HepG2 (cell line): ENCODE measurements at regions not wholly inside any gene's neighbourhood (a gene's known extent, or its start where the extent isn't known, plus 50 kb on each side); places are given as distances from the start of the nearest gene placed in this dataset.

Experiments
- CC2D1A ChIP-seq: sonication (generic); formaldehyde crosslinking; IDR thresholded peaks from 2 replicates; pipeline ENCODE4 v1.8.1; 2023; ENCODE audit warnings: mild to moderate bottlenecking, missing genetic modification reagents
- CREM ChIP-seq, 2 experiments: sonication (generic) in 1 of 2; formaldehyde crosslinking in 1 of 2; IDR thresholded peaks; 2 replicates each; pipeline versions ENCODE4 v1.4.0 to v1.6.1; 2016 to 2020; ENCODE audit warnings: antibody characterized with exemption in 1 of 2, mild to moderate bottlenecking in 1 of 2, missing genetic modification reagents in 1 of 2
- FOXA3 ChIP-seq: IDR thresholded peaks from 2 replicates; pipeline ENCODE4 v1.6.1; 2016; ENCODE audit warnings: missing genetic modification reagents, missing compliant biosample characterization
- FOXO1 ChIP-seq: sonication (generic); formaldehyde crosslinking; IDR thresholded peaks from 2 replicates; pipeline ENCODE4 v1.4.0; 2020; ENCODE audit warnings: missing genetic modification reagents
- KAT7 ChIP-seq: IDR thresholded peaks from 2 replicates; pipeline ENCODE4 v1.6.1; 2018; ENCODE audit warnings: borderline replicate concordance, missing compliant biosample characterization
- POLR2A ChIP-seq, 2 experiments: IDR thresholded peaks; 2 replicates each; pipeline ENCODE4 v1.6.1; 2011; ENCODE audit warnings: low read depth in 2 of 2, low read length in 2 of 2, mild to moderate bottlenecking in 1 of 2, moderate library complexity in 1 of 2; ENCODE audit not compliant: insufficient read depth in 1 of 2
- SAP130 ChIP-seq: IDR thresholded peaks from 2 replicates; pipeline ENCODE4 v1.6.1; 2016; ENCODE audit warnings: low read depth
- SCMH1 ChIP-seq: sonication (generic); formaldehyde crosslinking; IDR thresholded peaks from 2 replicates; pipeline ENCODE4 v1.9.0; 2021; ENCODE audit warnings: missing genetic modification reagents, mild to moderate bottlenecking, borderline replicate concordance
- ZNF331 ChIP-seq: sonication (generic); formaldehyde crosslinking; IDR thresholded peaks from 2 replicates; pipeline ENCODE4 v1.4.0; 2020; ENCODE audit warnings: missing genetic modification reagents
- ZNF615 ChIP-seq: sonication (generic); formaldehyde crosslinking; IDR thresholded peaks from 2 replicates; pipeline ENCODE4 v1.5.0; 2020; ENCODE audit warnings: mild to moderate bottlenecking, missing genetic modification reagents, borderline replicate concordance
- ZNF747 ChIP-seq: sonication (generic); formaldehyde crosslinking; IDR thresholded peaks from 2 replicates; pipeline ENCODE4 v1.8.1; 2023; ENCODE audit warnings: missing genetic modification reagents, mild to moderate bottlenecking, borderline replicate concordance
- TF ChIP-seq, protein P1 (sequence below): sonication (generic); formaldehyde crosslinking; IDR thresholded peaks from 2 replicates; pipeline ENCODE4 v1.5.0; 2020; ENCODE audit warnings: mild to moderate bottlenecking, missing genetic modification reagents, moderate library complexity
- TF ChIP-seq, protein P2 (sequence below): sonication (generic); formaldehyde crosslinking; IDR thresholded peaks from 2 replicates; pipeline ENCODE4 v1.4.0; 2020; ENCODE audit warnings: missing genetic modification reagents

DNA sequence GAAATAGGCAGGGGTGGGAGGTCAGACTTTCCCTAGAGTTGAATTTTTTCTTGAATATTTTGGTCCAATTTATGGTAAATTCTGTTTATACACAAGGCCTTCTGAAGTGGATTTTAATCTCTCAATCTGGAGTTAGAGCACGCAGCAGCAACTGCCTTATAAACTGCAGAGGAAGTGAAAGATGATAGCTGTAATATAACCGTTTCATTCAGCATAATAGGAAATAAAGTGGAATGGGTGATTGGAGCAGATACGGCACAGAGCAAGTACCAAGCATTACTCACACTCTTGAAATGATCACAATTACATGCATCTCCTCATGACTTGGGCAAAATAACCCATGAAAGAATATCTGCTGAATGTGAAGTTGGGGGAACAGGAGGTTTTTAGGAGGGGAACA, 106.8 kb downstream of the ARRDC4 start:
- TF ChIP-seq, protein P1, sequence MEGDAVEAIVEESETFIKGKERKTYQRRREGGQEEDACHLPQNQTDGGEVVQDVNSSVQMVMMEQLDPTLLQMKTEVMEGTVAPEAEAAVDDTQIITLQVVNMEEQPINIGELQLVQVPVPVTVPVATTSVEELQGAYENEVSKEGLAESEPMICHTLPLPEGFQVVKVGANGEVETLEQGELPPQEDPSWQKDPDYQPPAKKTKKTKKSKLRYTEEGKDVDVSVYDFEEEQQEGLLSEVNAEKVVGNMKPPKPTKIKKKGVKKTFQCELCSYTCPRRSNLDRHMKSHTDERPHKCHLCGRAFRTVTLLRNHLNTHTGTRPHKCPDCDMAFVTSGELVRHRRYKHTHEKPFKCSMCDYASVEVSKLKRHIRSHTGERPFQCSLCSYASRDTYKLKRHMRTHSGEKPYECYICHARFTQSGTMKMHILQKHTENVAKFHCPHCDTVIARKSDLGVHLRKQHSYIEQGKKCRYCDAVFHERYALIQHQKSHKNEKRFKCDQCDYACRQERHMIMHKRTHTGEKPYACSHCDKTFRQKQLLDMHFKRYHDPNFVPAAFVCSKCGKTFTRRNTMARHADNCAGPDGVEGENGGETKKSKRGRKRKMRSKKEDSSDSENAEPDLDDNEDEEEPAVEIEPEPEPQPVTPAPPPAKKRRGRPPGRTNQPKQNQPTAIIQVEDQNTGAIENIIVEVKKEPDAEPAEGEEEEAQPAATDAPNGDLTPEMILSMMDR (CRISPR knock-in tag), result no peak
- TF ChIP-seq KAT7 (CRISPR knock-in tag) (no peak), CC2D1A (CRISPR knock-in tag) (no peak), POLR2A (IDR thresholded peaks at IDR 0.05; ENCODE audit: insufficient read depth in 1 of 2, low read depth in 2 of 2, low read length in 2 of 2) (no peak), FOXO1 (no peak), SAP130 (no peak), SCMH1 (CRISPR knock-in tag) (no peak), CREM (IDR thresholded peaks at IDR 0.05) (no peak), CREM (CRISPR knock-in tag; IDR thresholded peaks at IDR 0.05) (no peak), ZNF747 (CRISPR knock-in tag) (no peak), ZNF615 (CRISPR knock-in tag) (no peak), FOXA3 (no peak), ZNF331 (CRISPR knock-in tag) (no peak)
- TF ChIP-seq, protein P2, sequence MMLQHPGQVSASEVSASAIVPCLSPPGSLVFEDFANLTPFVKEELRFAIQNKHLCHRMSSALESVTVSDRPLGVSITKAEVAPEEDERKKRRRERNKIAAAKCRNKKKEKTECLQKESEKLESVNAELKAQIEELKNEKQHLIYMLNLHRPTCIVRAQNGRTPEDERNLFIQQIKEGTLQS (CRISPR knock-in tag), result no peak
